GM12864 (cell line): ENCODE measurements at regions not wholly inside any gene's neighbourhood (a gene's known extent, or its start where the extent isn't known, plus 50 kb on each side); places are given as distances from the start of the nearest gene placed in this dataset.

Source experiments
- DNase-seq: peaks from one replicate; pipeline ENCODE4 v3.0.0-alpha.2; 2011; ENCODE audit warnings: low read depth
- H3K4me3 ChIP-seq: 2 replicates; pipeline ENCODE4 v1.5.1; 2011; ENCODE audit warnings: mild to moderate bottlenecking, low read depth, low read length, control low read depth
- TF ChIP-seq, protein P1 (sequence below): IDR thresholded peaks from 2 replicates; pipeline ENCODE4 v1.5.1; 2011; ENCODE audit warnings: low read depth, mild to moderate bottlenecking, moderate library complexity, low read length, control low read depth, inconsistent platforms; ENCODE audit errors: missing control alignments

- TF ChIP-seq, protein P1, sequence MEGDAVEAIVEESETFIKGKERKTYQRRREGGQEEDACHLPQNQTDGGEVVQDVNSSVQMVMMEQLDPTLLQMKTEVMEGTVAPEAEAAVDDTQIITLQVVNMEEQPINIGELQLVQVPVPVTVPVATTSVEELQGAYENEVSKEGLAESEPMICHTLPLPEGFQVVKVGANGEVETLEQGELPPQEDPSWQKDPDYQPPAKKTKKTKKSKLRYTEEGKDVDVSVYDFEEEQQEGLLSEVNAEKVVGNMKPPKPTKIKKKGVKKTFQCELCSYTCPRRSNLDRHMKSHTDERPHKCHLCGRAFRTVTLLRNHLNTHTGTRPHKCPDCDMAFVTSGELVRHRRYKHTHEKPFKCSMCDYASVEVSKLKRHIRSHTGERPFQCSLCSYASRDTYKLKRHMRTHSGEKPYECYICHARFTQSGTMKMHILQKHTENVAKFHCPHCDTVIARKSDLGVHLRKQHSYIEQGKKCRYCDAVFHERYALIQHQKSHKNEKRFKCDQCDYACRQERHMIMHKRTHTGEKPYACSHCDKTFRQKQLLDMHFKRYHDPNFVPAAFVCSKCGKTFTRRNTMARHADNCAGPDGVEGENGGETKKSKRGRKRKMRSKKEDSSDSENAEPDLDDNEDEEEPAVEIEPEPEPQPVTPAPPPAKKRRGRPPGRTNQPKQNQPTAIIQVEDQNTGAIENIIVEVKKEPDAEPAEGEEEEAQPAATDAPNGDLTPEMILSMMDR, result no peak
- no peak overlapping the region for H3K4me3 ChIP-seq
- DNase-seq, result no peak
These were observed 50.6 kb upstream of the PTPRM start for GRCh38 chr18:7516266-7517117.
